Thymus (tissue), 11 donors: ENCODE measurements at regions not wholly inside any gene's neighbourhood (a gene's known extent, or its start where the extent isn't known, plus 50 kb on each side); places are given as distances from the start of the nearest gene placed in this dataset.

ENCODE experiments used
- DNase-seq, 9 donors: peaks; one replicate each; pipeline ENCODE4 v3.0.0-alpha.2; 2013; ENCODE audit warnings: low spot score in 9 of 9, low read depth in 6 of 9, missing footprints in 1 of 9
- H3K27ac ChIP-seq, 2 donors: one replicate each; pipeline ENCODE4 v1.5.1; 2013; ENCODE audit warnings: control low read depth in 1 of 2, low read depth in 1 of 2, low read length in 1 of 2, mild to moderate bottlenecking in 1 of 2, moderate library complexity in 1 of 2
- H3K27me3 ChIP-seq, 2 donors: one replicate each; pipeline ENCODE4 v1.5.1; 2013; ENCODE audit warnings: low read length in 1 of 2; ENCODE audit not compliant: control insufficient read depth in 2 of 2, insufficient read depth in 1 of 2
- H3K36me3 ChIP-seq, 2 donors: one replicate each; pipeline ENCODE4 v1.5.1; 2013; ENCODE audit warnings: low read length in 1 of 2, mild to moderate bottlenecking in 1 of 2, moderate library complexity in 1 of 2; ENCODE audit not compliant: control insufficient read depth in 2 of 2, insufficient read depth in 2 of 2
- H3K4me1 ChIP-seq, 2 donors: one replicate each; pipeline ENCODE4 v1.5.1; 2013; ENCODE audit warnings: low read length in 2 of 2; ENCODE audit not compliant: control insufficient read depth in 2 of 2, insufficient read depth in 2 of 2
- H3K4me3 ChIP-seq, 2 donors: one replicate each; pipeline ENCODE4 v1.5.1; 2013; ENCODE audit warnings: low read length in 2 of 2, control low read depth in 1 of 2, mild to moderate bottlenecking in 1 of 2
- H3K9me3 ChIP-seq, 2 donors: one replicate each; pipeline ENCODE4 v1.5.1; 2013; ENCODE audit warnings: low read length in 1 of 2, mild to moderate bottlenecking in 1 of 2; ENCODE audit not compliant: control insufficient read depth in 2 of 2, insufficient read depth in 1 of 2
- WGBS: extraction: QIAGEN DNeasy Blood & Tissue Kit; methylation state at CpG from one replicate; pipeline ENCODE4 v1.1.7; 2013; 5-methylcytosine and 5-hydroxymethylcytosine counted together
- donor health status: healthy.

DNA sequence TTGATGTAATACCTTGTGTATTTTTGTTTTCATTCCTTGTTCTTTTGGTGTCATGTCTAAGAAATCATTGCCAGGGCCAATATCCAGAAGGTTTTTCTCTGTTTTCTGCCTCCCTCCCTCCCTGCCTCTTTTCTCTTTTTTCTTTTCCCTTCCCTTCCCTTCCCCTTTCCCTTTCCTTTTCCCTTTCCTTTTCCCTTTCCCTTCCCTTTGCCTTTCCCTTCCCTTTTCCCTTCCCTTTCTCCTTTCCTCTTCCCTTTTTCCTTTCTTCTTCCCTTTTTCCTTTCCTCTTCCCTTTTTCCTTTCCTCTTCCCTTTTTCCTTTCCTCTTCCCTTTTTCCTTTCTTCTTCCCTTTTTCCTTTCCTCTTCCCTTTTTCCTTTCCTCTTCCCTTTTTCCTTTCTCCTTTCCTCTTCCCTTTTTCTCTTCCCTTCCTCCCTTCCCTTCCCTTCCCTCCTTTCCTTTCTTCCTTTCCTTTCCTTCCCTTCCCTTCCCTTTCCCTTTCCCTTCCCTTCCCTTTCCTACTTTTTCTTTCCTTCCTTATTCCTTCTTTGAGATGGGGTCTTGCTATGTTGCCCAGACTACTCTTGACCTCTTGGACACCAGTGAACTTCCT, 646.1 kb downstream of the RAPGEF2 start:
- Histone ChIP-seq H3K27me3 (no peaks in the 10 kb centered on the region), H3K4me1 (no peaks in the 10 kb centered on the region), H3K4me3 (no peak overlapping the region), H3K36me3 (no peaks in the 10 kb centered on the region), H3K27ac (no peak overlapping the region), H3K9me3 (peaks cover 0 to 5% of the 10 kb centered on the region in 2 donors)
- no peak for DNase-seq

- WGBS, result 83% methylated on average over 2 of the region's 2 CpGs
- Histone ChIP-seq H3K27me3 (no peaks in the 10 kb centered on the region), H3K9me3 (no peaks in the 10 kb centered on the region), H3K4me3 (no peak overlapping the region), H3K36me3 (no peaks in the 10 kb centered on the region), H3K4me1 (no peaks in the 10 kb centered on the region), H3K27ac (no peak overlapping the region)
- no peak for DNase-seq
These were observed 654.6 kb downstream of the RAPGEF2 start for GRCh38 chr4:159757499-159757898.

GRCh38 chr4:159758061-159758460, 655.2 kb downstream of the RAPGEF2 start:
- no peak overlapping the region for H3K27ac ChIP-seq
- H3K27me3 ChIP-seq, result no peaks in the 10 kb centered on the region
- no peak overlapping the region for H3K4me3 ChIP-seq
- DNase-seq, result no peak
- no peaks in the 10 kb centered on the region for H3K36me3 ChIP-seq
- H3K9me3 ChIP-seq, result no peaks in the 10 kb centered on the region
- WGBS, result 67% methylated on average over 1 of the region's 1 CpG
- no peaks in the 10 kb centered on the region for H3K4me1 ChIP-seq

DNA sequence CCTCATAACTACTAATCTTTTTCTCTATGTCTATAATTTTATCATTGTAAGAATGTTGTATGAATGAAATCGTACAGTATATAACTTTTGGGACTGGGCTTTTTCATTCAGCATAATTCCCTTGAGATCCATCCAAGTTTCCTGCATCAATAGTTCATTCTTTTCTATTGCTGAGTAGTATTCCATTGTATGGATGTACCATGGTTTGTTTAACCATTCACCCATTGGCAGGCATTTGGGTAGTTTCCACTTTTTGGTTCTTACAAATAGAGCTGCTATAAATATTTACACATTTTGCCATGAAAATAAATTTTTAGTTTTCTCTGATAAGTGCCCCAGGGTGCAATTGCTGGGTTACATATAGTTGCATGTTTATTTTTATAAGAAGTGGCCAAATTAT, 659.8 kb downstream of the RAPGEF2 start:
- H3K9me3 ChIP-seq, result no peaks in the 10 kb centered on the region
- no peak for DNase-seq
- H3K27ac ChIP-seq, result no peak overlapping the region
- H3K27me3 ChIP-seq, result no peaks in the 10 kb centered on the region
- WGBS, result 93% methylated on average over 1 of the region's 1 CpG
- no peak overlapping the region for H3K4me3 ChIP-seq
- H3K4me1 ChIP-seq, result no peaks in the 10 kb centered on the region
- H3K36me3 ChIP-seq, result no peaks in the 10 kb centered on the region

GRCh38 chr4:159764343-159764952, 661.6 kb downstream of the RAPGEF2 start:
- Histone ChIP-seq H3K27me3 (no peaks in the 10 kb centered on the region), H3K36me3 (no peaks in the 10 kb centered on the region), H3K27ac (no peak overlapping the region), H3K9me3 (no peaks in the 10 kb centered on the region), H3K4me1 (no peaks in the 10 kb centered on the region), H3K4me3 (no peak overlapping the region)
- WGBS, result 54% methylated on average over 5 of the region's 5 CpGs
- DNase-seq, result peak in 4 of 9 donors; percentile 2 to 18 (median 6)

DNA sequence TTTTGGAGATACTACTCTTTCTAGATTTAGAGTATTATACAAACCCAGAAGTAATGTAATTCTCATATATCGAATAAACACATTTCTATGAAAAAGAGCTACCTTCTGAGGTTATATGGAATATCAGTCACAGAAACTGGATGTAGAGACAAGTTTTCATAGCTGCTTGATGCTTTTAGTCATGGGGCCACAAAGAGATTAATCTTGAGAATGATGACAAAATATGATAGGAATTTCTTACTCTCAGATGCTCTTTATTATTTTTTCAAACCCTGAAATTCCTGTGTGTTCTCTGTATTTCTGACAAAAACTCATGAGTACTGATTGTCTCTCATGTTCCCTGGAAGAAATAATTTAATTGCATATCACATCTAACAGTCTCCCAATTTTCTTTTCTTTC, 662.5 kb downstream of the RAPGEF2 start:
- no peak for DNase-seq
- Histone ChIP-seq H3K27ac (no peak overlapping the region), H3K4me3 (no peak overlapping the region), H3K9me3 (no peaks in the 10 kb centered on the region), H3K36me3 (no peaks in the 10 kb centered on the region), H3K4me1 (no peaks in the 10 kb centered on the region), H3K27me3 (no peaks in the 10 kb centered on the region)
- WGBS, result 99% methylated on average over 1 of the region's 1 CpG

GRCh38 chr4:159766241-159766640, 663.4 kb downstream of the RAPGEF2 start:
- Histone ChIP-seq H3K36me3 (no peaks in the 10 kb centered on the region), H3K27ac (no peak overlapping the region), H3K4me1 (no peaks in the 10 kb centered on the region), H3K9me3 (no peaks in the 10 kb centered on the region), H3K27me3 (no peaks in the 10 kb centered on the region), H3K4me3 (no peak overlapping the region)
- WGBS, result 81% methylated on average over 7 of the region's 7 CpGs
- DNase-seq, result no peak

DNA sequence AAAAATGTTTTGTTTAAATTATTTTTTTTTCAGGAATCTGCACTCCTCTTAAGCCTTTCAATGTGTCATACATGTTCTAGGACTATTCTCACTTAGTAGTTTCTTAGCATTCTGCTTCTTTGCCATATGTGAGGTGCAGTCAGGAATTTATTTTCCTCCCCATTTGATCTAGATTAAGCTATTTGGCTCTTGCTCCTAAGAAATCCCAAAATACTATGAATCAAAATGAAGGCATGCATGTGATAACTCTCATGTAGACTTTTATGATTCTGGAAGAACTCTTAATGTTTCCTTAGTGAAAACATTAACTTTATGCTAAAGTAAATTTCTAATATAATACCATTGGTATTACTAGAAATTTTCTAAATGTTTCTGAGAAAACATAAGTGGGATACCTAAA, 664.5 kb downstream of the RAPGEF2 start:
- H3K4me3 ChIP-seq, result no peak overlapping the region
- no peak for DNase-seq
- H3K27ac ChIP-seq, result no peak overlapping the region

GRCh38 chr4:159768016-159768415, 665.1 kb downstream of the RAPGEF2 start:
- no peaks in the 10 kb centered on the region for H3K27me3 ChIP-seq
- DNase-seq, result no peak
- H3K9me3 ChIP-seq, result no peaks in the 10 kb centered on the region
- no peak overlapping the region for H3K27ac ChIP-seq
- H3K36me3 ChIP-seq, result no peaks in the 10 kb centered on the region
- H3K4me1 ChIP-seq, result no peaks in the 10 kb centered on the region
- H3K4me3 ChIP-seq, result no peak overlapping the region

More for the DNA sequence above, 664.5 kb downstream of the RAPGEF2 start:
- Histone ChIP-seq H3K9me3 (no peaks in the 10 kb centered on the region), H3K4me1 (no peaks in the 10 kb centered on the region), H3K36me3 (no peaks in the 10 kb centered on the region), H3K27me3 (no peaks in the 10 kb centered on the region)
